Activated naive CD8-positive, alpha-beta T cell treated with anti-CD3 and anti-CD28 coated beads, Interleukin-2, amount 50 U/mL, for 24 hours (primary cell): ENCODE measurements at regions not wholly inside any gene's neighbourhood (a gene's known extent, or its start where the extent isn't known, plus 50 kb on each side); places are given as distances from the start of the nearest gene placed in this dataset.

ENCODE experiments used
- ATAC-seq: fragments of 150-1000 bp; cut with Tn5 transposase; one replicate; pipeline ENCODE4 v1.10.0; 2021
- DNase-seq: peaks from one replicate; pipeline ENCODE4 v3.0.0; 2021
- H3K27ac Mint-ChIP-seq: one replicate; pipeline ENCODE4 v1.8.0; 2021; ENCODE audit warnings: mild to moderate bottlenecking, mixed read lengths
- H3K27me3 Mint-ChIP-seq: one replicate; pipeline ENCODE4 v1.8.0; 2021; ENCODE audit warnings: mixed read lengths
- H3K36me3 Mint-ChIP-seq: one replicate; pipeline ENCODE4 v1.8.0; 2021; ENCODE audit warnings: low read depth, mixed read lengths
- H3K4me1 Mint-ChIP-seq: one replicate; pipeline ENCODE4 v1.8.0; 2021; ENCODE audit warnings: mixed read lengths
- H3K4me3 Mint-ChIP-seq: one replicate; pipeline ENCODE4 v1.8.0; 2021; ENCODE audit warnings: mild to moderate bottlenecking, moderate library complexity, mixed read lengths
- H3K9me3 Mint-ChIP-seq: one replicate; pipeline ENCODE4 v1.8.0; 2021; ENCODE audit warnings: mixed read lengths

DNA sequence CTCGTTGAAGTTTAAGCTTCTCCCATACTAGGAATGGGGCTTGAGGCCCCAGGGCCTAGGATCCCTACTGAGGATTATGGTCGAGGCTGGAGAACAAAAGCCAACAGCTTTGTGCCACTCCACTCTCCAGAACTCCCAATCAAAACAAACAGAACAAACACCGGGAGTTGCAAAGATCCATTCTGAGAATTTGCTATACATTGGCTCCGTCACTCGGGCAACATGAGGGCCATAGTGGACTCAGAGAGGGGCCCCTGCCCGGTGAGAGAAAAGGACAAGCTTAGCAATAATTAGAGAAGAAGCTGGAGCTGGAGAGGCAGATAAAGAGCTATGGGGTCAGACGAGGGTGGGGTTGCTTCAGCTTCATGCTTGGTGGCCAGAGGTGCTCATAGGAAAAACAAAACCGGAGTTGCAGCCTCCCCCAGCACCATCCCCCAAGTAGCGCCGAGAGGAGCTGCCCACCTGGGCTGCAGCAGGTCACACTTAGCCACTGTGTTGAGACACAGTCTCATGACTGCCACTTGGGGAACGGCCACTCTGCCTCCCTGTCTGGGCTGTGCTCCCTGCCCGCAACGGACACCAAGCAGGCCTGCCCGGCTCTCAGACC lies 142.3 kb upstream of the HAAO start:
- Mint-ChIP-seq H3K27ac (no peak overlapping the region), H3K36me3 (no peaks in the 10 kb centered on the region), H3K9me3 (no peaks in the 10 kb centered on the region), H3K4me1 (peaks cover 5% of the 10 kb centered on the region), H3K27me3 (no peaks in the 10 kb centered on the region), H3K4me3 (no peak overlapping the region)
- ATAC-seq (no peak), DNase-seq (no peak)

DNA sequence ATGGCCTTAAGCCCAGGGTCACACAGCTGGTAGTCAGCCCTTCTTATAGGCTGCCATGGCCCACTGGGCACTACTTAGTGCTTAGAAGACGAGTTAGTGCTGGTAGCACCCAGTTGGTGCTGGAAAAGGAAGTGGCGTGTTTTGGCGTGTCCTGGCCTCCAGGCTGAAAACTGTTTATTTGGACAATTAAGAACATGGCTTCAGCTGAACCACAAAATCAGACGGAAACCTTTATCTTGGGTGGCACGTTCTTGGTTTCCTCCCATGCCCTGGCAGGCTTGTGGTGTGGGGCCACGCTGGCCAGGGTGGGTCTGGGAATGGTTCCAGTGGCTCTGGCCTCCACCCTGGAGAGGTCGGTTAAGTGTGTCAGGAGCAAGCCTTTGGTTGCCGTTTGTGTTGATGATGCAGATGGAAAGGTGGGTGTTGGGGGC lies 141.5 kb upstream of the HAAO start:
- H3K4me1 Mint-ChIP-seq: peaks cover 5% of the 10 kb centered on the region
- no peaks in the 10 kb centered on the region for H3K36me3 Mint-ChIP-seq
- H3K4me3 Mint-ChIP-seq: no peak overlapping the region
- H3K27me3 Mint-ChIP-seq: no peaks in the 10 kb centered on the region
- ATAC-seq (no peak), DNase-seq (no peak)
- H3K9me3 Mint-ChIP-seq: no peaks in the 10 kb centered on the region
- no peak overlapping the region for H3K27ac Mint-ChIP-seq

DNA sequence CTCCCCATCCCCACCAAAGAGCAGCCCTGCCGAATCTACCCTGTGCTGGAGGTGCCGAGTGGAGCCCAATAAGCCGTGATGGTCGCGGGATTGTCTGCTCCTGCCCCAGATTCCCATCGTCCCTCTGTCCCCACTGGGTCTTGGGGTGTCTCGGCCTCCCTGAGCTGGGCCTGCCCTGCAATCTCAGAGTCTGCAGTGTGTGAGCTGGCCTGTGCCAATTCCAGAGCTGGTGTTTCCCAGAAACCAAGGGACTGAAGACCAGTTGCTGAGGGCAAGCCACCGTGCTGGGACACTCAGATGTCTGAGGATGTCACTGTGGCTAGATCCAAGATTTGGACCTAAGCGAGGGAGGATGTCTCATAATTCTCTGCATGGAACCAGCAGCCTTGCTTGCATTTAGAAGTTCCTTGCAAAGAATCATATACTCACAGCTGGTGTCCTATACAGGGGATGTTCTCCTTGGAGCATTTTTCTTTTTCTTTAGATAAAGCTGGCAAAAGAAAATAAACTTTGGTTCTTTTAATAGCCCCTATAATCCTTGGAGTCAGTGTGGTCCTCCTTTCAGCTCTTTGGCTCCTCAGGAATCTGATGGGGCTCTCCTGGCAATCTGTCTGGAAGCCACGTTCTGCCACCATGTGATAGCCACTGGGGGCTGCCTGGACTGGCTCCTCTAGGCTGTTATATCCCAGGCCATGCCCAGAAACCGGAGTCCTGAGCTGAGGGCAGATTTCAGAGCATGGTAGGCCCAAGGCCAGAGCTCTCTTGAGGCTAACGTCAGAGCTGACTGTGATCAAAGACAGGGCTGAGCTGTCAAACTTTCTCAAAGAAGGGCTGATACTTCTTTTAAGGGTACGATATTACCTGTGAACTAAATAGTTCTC lies 140.1 kb upstream of the HAAO start:
- H3K36me3 Mint-ChIP-seq: no peaks in the 10 kb centered on the region
- peak overlapping the region; percentile 54 for H3K27ac Mint-ChIP-seq
- peaks cover 5% of the 10 kb centered on the region for H3K4me1 Mint-ChIP-seq
- H3K9me3 Mint-ChIP-seq: no peaks in the 10 kb centered on the region
- H3K4me3 Mint-ChIP-seq: no peak overlapping the region
- ATAC-seq (no peak), DNase-seq (no peak)
- H3K27me3 Mint-ChIP-seq: no peaks in the 10 kb centered on the region

DNA sequence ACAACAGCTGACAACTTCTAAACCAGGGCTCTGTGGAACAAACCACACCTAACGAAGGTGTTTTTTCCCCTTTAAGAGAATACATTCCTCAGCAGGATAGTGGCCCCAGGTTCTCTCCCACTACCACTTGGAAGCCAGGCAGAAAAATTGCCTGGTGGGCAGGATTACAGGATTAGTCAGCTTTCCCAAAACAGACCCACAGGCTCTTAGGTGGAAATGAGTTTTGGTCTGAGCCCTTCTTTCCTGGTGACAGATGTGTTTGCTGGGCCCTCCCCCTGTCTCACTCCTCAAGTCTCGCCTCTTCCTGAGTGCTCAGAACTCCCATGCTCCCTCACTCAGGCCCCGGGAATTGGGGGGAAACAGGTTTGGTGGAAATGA lies 139.4 kb upstream of the HAAO start:
- DNase-seq: no peak
- Mint-ChIP-seq H3K27me3 (no peaks in the 10 kb centered on the region), H3K27ac (no peak overlapping the region), H3K4me3 (no peak overlapping the region), H3K4me1 (peaks cover 5% of the 10 kb centered on the region), H3K9me3 (no peaks in the 10 kb centered on the region), H3K36me3 (no peaks in the 10 kb centered on the region)
- no peak for ATAC-seq

DNA sequence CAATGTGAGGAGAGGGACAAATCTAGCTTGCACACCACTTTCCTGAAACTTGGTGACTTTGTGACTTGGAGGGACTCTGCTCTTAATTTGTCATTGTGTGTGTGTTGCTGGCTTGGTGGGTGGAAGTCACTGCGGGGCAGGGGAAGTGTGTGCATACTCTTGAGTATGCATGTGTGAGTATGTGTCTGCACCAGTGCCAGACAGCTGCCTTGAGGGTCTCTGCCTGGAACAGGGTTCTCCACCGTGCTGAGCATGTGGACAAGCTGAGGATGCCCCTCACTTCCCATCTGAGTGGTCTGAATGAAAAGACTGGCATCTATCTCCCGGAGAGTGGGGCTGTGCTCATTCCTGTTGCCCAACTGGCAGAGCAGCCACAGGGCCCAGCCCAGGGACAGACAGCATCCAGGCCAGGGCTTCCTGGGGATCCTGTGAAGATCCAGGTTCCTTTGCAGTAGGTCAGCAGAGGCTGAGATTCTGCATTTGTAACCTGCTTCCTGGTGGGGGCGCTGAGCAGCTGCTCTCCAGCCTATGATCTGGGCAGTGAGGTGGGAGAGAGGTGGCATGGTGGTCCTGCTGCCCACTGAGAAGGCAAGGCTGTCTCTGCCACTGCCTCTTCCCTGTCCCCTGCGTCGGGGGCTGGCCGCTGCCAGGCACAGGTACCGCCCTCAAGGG lies 138.9 kb upstream of the HAAO start:
- Mint-ChIP-seq H3K9me3 (no peaks in the 10 kb centered on the region), H3K4me3 (no peak overlapping the region), H3K4me1 (peaks cover 4% of the 10 kb centered on the region), H3K36me3 (no peaks in the 10 kb centered on the region), H3K27ac (no peak overlapping the region), H3K27me3 (no peaks in the 10 kb centered on the region)
- DNase-seq (no peak), ATAC-seq (no peak)

DNA sequence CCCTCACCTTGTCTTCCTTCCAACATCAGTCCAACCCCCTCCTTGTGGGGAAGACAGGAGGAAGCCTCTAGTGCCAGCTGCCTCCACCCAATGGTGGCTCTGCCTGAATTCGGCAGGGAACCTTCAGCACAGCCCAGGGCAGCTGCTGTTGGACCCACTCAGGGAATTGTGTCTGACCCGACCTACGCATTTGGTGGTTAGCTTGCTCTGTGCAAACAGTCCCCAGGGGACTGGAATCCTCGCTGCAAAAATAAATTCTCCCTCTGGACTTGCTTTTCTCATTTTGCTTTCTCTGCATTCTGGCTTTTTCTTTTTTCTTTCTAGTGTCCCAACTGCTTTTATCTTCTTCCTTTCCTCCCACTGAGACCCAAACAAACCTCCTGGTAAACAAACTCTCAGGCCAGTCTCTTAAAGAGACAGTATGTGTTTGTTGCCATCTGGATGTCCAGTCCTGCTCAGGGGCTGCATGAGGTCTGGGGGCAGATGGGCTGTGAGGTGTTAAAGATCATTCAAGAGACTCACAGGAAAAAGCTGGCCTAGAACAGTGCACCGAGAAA lies 137.7 kb upstream of the HAAO start:
- H3K4me3 Mint-ChIP-seq: no peak overlapping the region
- H3K4me1 Mint-ChIP-seq: no peaks in the 10 kb centered on the region
- H3K27me3 Mint-ChIP-seq: no peaks in the 10 kb centered on the region
- DNase-seq (no peak), ATAC-seq (no peak)
- no peaks in the 10 kb centered on the region for H3K36me3 Mint-ChIP-seq
- no peak overlapping the region for H3K27ac Mint-ChIP-seq
- no peaks in the 10 kb centered on the region for H3K9me3 Mint-ChIP-seq

DNA sequence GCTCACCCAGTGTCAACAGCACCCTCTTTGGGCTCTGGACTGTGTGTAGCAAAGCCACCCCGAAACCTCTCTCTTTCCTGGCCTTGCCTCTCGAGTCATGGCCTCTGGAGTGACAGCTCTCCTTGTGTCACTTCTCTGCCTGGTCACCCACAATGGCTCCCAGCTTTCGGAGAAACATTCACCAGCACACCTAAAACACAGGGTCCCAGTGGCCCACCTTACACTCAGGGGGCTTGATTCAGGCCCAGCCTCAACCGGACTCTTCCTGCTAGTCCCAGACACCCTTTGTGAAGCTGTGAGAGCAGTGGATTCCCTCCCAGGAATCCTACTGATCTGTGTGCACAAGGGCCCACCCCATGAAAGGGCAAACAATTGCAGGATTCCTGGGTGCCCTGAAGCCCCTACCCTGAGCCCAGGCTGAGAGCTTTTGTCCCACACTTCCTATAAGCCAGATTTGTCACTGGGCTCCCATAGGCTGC lies 137.2 kb upstream of the HAAO start:
- H3K27me3 Mint-ChIP-seq: no peaks in the 10 kb centered on the region
- no peak for DNase-seq
- no peak for ATAC-seq
- no peaks in the 10 kb centered on the region for H3K36me3 Mint-ChIP-seq
- H3K4me1 Mint-ChIP-seq: no peaks in the 10 kb centered on the region
- H3K27ac Mint-ChIP-seq: no peak overlapping the region
- H3K9me3 Mint-ChIP-seq: no peaks in the 10 kb centered on the region
- no peak overlapping the region for H3K4me3 Mint-ChIP-seq

DNA sequence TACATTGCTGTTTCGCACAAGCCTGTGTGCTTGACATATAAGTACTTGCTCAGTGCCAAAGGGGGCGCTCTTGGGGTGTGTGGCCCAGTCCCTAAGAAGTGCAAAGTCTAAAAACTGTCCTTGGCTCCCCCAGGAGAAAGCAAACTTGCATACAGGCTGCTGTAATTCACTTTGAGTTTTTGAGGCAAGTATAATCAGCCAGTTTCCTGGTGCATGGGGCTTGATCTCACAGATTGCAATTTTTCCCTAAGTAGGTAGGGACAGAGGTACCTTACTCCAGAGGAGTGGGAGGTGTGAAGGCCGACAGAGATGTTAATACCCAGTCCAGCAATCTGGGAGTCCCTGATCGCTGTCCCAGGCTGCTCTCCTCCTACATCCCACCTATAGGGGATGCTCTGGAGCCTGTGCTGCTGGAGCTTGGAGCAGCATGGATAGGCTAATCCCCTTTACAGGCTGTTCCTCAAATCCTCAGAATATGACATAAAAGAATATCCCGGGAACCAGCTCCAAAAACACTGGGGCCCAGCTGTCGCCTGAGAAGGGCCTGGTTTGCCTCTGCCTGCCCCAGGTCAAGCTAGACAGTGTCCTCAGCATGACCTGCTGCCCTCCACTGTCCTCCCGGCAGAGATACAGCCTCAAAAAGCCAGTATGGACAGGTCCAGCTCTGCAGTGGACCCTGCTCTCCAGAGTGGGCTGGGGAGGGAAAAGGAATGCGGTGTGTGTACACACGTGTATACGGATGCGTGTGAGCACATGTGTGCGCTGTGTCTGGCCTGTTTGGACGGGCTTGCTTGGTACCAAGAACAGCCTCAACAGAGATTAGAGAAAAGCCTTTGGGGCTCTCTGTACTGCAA lies 136.5 kb upstream of the HAAO start:
- H3K36me3 Mint-ChIP-seq: no peaks in the 10 kb centered on the region
- H3K4me1 Mint-ChIP-seq: no peaks in the 10 kb centered on the region
- DNase-seq: no peak
- H3K9me3 Mint-ChIP-seq: no peaks in the 10 kb centered on the region
- H3K27ac Mint-ChIP-seq: no peak overlapping the region
- H3K4me3 Mint-ChIP-seq: no peak overlapping the region
- H3K27me3 Mint-ChIP-seq: no peaks in the 10 kb centered on the region
- ATAC-seq: no peak

DNA sequence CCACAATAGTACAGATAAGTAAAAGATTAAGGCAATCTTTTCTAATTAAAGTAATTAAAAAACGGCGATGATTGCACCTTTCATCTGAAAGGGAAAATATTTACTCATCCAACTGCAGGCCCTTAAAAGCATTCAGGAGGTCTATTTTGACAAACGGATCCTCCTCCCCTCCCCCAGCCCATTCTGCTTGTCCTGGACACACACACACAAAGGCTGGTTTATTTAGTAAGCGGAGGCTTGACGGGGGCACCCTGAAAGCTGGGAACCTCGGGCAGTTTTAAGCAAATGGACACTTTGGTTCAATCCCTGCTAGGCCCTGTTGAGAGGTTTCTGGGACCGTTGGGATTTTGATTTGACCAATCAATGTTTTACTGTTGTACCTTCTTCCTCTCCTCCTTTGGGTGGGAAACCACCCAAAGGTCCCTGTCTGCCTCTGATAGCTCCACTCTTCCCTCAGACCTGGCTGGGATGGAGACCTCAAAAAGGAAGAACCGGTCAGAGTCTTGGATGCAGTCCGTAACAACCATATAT lies 135.8 kb upstream of the HAAO start:
- H3K9me3 Mint-ChIP-seq: no peaks in the 10 kb centered on the region
- H3K4me1 Mint-ChIP-seq: no peaks in the 10 kb centered on the region
- H3K27me3 Mint-ChIP-seq: no peaks in the 10 kb centered on the region
- H3K4me3 Mint-ChIP-seq: no peak overlapping the region
- H3K36me3 Mint-ChIP-seq: no peaks in the 10 kb centered on the region
- DNase-seq: no peak
- H3K27ac Mint-ChIP-seq: no peak overlapping the region
- ATAC-seq: no peak

DNA sequence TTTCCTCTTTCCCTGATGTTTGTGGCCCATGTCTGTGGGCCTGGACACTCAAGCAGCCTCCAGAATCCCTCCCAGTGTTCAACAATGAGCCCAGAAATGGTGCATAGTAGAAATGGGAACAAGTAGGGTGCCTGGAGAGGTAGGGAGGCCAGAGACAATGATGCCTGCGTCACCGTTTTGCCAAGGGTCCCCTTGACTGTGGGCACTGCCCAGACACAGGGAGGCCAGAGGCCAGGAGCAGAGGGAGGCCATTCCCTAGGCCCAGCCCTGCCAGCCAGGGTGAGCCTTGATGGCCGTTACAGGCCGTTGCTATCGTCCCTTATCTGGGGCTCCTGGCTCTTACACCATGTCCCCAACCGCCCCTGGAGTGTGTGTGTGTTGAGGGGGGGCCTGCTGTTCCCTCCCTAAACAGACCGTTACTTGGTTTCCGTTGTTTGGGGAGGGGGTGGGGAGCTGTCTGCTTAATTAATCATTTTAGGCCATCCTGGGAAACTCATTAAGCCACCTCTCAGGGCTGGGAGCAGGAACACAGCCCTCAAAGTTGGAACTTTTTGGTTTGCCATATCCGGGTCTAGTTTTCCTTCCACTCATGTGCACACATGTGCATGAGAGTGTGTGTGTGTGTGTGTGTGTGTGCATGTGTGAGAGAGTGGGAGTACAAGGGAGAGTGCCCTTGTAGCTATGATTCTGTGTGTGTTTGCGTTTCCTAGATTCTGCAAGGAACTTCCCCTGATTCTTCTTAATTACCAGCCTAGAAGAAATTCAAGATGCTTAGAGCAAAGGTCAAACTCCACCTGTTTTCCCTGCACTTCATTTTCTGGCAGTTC lies 135.2 kb upstream of the HAAO start:
- Mint-ChIP-seq H3K36me3 (no peaks in the 10 kb centered on the region), H3K27me3 (no peaks in the 10 kb centered on the region), H3K9me3 (no peaks in the 10 kb centered on the region), H3K4me1 (no peaks in the 10 kb centered on the region), H3K27ac (no peak overlapping the region), H3K4me3 (no peak overlapping the region)
- ATAC-seq (no peak), DNase-seq (no peak)

DNA sequence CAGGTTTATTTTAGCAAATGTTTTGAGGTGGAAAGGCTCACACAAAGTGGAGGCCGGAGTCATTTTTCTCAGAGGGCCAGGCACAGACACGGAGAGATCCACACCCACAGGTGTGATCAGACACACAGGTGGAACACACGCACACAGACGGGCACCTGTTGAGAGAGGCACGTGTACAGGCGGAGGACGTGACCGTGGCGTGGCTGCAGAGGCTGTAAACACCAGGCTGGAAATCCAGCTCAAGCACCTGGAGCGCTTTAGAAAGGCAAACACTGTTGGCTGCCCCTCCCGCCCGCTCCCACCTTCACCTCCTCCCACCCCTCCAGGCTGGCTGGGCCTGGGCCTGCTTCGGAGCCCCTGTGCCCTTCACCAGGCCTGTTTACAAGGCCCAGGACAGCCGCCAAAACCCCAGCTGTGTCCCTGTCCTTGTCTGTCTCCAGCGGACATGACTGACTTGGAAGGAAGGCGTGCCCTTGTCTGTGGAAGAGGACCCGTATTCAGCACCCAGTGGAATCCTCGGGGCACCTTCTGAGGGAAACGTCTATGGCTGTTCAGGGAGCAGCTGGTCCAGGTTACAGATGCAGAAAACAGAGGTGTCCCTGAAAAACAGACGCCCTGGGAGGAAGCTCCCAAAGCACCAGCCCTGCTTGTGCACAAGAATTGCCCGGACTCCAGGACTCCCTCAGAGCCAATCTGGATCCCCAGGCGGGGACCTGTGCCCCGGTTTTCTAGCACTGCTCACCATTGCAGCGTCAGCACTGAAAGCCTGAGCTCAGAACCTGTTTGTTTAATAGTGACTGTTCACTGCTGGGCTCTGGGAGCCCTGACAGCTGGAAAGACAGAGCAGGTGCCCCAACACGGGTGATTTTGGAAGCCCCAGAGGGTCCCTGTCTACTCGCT lies 134.3 kb upstream of the HAAO start:
- no peak overlapping the region for H3K27ac Mint-ChIP-seq
- no peaks in the 10 kb centered on the region for H3K4me1 Mint-ChIP-seq
- H3K4me3 Mint-ChIP-seq: no peak overlapping the region
- DNase-seq: no peak
- no peaks in the 10 kb centered on the region for H3K27me3 Mint-ChIP-seq
- no peak for ATAC-seq
- H3K36me3 Mint-ChIP-seq: no peaks in the 10 kb centered on the region
- no peaks in the 10 kb centered on the region for H3K9me3 Mint-ChIP-seq

DNA sequence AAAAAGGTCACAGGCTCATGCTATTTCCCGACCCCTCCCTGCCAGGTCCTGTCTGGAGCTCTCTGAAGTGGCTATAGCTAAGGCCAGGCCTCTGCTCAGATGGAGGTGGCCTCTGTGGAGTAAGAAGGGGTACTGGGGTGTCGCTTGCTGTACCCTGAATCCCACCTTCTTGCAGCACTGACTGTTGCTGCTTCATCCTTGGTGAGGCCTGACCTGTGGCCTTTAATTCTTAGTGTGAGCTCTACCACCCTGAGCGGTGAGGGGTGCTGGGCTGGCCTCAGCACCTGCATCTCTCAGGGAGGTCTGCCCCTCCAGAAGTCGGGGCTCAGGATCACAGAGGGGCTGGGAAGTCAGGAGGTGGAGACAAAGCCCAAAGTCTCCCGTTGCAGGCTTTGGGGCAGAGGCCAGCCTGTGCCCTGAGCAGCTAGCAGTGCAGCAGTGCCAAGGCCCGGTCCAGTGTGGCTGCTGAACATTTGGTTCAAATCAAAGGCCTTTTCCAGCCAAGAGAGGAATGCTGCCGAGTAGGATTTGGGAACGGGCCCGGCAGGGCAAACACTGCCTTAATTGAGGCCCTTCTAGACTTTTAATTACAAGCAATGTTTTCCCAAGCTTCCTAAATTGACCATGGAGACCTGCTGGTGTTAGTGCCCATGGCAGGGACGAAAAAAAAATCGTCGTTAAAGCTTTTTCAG lies 133.5 kb upstream of the HAAO start:
- H3K27me3 Mint-ChIP-seq: no peaks in the 10 kb centered on the region
- no peaks in the 10 kb centered on the region for H3K9me3 Mint-ChIP-seq
- ATAC-seq (no peak), DNase-seq (no peak)
- no peaks in the 10 kb centered on the region for H3K36me3 Mint-ChIP-seq
- H3K4me3 Mint-ChIP-seq: no peak overlapping the region
- no peaks in the 10 kb centered on the region for H3K4me1 Mint-ChIP-seq
- no peak overlapping the region for H3K27ac Mint-ChIP-seq
